Astrocyte of the hippocampus (primary cell): ENCODE measurements at regions not wholly inside any gene's neighbourhood (a gene's known extent, or its start where the extent isn't known, plus 50 kb on each side); places are given as distances from the start of the nearest gene placed in this dataset.
"Not testable (repeated sequence)": the region's sequence is repeated elsewhere in the genome, so short reads cannot be mapped to it uniquely, and the experiment has no call there.

Experiments
- DNase-seq: peaks from one replicate; pipeline ENCODE4 v3.0.0; 2011; ENCODE audit warnings: low read depth, low spot score

DNA sequence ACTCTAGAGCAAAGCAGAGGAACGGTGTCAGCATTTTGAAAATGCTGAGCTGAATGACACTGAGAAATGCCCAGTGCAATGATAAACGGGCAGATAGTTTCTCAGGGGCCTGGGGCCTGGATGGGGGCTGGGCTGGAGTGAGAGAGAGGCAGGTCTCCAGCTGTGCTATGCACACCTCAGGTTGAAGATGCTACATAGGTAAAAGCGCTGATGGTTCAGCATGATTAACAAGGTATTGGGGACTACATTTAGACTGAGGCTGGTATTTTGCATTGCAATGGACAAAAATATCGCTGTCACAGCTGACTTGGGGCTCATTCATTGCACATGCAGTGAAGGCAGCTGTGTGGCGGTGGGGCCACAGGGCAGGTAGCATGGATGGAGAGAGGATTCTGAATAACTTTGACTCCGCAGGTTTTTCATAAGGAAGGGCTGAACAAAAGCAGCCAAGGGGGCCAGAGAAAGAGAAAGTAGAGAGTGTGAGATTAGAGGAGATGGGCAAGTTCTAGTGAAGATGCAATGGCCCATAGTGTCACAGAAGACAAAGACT lies 290.8 kb upstream of the ZNF32 start:
- DNase-seq, result no peak

GRCh38 chr10:43938810-43939209 lies 290.1 kb upstream of the ZNF32 start:
- no peak for DNase-seq

- peak; percentile 34 for DNase-seq
These were observed 282.7 kb upstream of the ZNF32 start for GRCh38 chr10:43931308-43931930.

GRCh38 chr10:43930777-43931176 lies 282.1 kb upstream of the ZNF32 start:
- DNase-seq, result no peak

DNA sequence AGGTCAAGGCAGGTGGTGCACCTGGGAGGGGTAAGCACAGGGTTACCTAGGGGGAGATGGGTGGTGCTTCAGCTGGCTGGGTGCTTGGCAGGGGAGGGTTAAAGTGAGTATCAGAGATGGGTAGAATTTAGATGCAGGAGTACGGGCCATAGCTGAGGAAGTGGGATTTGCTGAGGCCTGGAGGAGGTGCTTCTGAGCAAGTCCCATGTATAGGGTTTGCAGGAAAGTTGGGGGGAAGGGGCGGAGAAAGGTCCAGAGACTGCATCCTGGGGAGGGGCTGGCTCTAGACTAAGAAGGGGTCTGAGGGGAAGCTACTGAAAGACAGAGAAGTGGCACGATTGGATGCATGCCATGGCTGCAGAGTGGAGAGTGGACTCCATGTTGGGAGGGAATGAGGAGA lies 281.6 kb upstream of the ZNF32 start:
- DNase-seq, result no peak

DNA sequence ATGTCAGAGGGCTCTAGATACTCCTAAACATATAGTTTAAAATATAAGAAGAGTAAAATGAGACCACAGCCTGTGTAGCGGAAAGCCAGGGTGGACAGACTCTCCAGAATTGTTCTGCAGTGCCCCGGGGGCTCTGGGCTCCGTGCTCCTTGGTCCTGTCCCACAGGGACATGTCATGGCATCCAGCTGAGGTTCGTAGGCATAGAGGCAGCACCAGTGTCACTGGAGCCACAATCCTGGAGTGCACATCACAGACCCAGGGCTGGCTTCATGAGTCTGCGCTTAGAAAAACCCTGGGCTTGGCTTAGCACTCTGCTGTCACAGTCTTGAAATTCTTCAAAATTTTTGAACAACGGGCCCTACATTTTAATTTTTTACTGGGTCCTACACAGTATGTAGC lies 280.4 kb upstream of the ZNF32 start:
- DNase-seq, result no peak

GRCh38 chr10:43928425-43928968 lies 279.8 kb upstream of the ZNF32 start:
- no peak for DNase-seq

DNA sequence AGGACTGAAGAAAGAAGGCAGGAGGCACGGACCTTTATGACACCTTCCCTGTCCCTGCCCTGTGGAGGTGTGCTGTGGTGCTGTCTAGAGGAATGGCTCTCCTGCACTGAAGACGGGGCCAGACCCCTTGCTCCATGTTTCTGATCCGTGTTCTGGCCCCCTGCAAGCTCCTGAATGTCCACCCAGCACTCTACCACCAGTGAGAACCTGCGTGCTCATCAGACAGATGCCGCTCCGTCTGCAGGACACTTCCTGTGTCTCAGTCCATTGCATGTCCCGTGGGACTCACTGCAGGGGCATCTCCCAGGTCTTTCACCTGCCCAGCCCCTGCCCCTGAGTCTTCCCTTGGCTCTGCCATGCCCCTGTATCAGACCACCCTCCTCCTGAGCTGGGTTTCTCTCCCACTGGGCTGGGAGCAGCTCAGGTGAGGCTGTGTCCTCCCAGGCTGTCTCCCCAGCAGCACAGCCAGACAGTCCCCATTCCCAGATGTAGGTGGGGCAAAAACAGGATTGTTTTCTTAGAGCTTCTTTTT lies 278.3 kb upstream of the ZNF32 start:
- no peak for DNase-seq

- DNase-seq, result no peak
These were observed 277.7 kb upstream of the ZNF32 start for GRCh38 chr10:43926371-43926770.

- DNase-seq, result no peak
These were observed 277.1 kb upstream of the ZNF32 start for GRCh38 chr10:43925793-43926192.

DNA sequence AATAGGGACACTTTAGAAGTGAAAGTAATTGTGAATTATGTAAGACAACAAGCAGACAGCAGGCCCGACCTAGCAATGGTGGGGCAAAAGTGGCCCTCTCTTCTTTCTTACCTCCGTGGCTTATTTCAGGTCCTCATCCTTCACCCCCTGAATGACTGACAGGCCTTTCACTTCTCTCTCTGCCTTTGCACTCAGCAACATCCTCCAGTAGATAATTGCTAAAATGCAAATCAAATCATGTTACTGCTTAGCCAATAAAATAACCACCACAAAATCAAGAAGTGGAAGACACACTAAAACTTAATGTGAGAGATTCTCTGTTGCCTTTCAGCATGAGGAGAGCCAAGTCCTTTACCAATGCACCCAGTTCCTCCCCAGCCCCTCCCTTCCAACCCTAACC lies 274.6 kb upstream of the ZNF32 start:
- no peak for DNase-seq

DNA sequence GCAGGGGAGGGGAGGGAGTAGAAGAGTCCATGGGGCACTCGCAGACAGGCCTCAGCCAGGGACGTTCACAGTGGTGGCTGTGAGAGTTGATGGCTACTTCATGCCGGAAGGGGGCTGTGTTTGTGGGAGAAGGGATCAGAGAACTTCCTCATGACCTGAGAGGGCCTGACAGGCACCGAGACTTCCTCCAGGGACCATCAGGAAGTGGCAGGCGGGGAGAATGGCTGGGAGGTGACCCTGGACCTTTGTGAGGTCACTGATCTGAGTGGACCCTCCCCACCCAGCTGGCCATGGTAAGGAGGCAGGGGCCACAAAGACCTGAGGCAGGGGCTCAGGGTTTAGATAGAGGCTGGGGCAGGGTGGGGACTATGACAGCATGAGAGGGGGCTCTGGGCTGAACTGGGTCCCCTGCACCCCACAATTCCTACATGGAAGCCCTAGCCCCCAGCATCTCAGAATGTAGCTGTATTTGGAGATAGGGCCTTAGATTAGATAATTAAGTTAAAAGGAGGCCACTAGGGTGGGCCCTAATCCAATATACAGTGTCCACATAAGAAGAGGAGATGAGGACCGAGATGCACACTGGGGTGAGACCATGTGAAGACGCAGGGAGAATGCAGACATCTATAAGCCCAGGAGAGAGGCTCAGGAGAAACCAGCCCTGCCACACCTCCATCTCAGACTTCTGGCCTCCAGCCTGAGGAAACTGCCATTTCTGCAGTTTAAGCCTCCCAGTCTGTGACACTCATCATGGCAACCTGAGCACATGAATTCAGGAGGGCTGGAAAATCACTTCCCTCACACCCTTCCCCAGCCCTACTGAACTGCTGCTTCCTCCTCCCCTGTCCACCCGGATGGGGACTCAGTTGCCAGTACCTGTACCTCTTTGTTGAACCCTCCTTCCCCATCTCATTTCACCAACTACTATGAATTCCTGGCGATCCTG lies 273.9 kb upstream of the ZNF32 start:
- no peak for DNase-seq

DNA sequence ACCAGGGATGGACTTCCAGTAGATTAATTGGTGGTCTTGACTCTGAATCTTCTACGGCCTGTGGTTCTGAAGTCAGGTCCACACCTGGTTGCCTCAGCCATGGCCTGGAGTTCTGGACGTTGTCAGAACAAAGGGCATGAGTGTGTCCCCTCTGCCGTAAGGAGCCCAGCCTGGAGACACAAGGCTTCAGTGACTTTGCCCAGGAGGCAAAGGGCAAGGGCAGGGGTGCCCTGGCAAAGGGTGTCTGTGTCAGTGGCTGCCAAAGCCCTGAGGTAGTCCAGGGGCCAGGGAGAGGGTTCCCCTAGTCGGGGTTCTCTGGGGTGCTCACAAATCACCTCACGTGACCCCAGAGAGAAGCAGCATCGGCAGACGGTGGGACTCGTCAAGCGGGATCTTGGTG lies 273.2 kb upstream of the ZNF32 start:
- DNase-seq, result no peak

GRCh38 chr10:43921478-43921877 lies 272.8 kb upstream of the ZNF32 start:
- no peak for DNase-seq

- DNase-seq, result not testable (repeated sequence)
These were observed 271.6 kb upstream of the ZNF32 start for GRCh38 chr10:43920236-43920758.

GRCh38 chr10:43913676-43914235 lies 265.1 kb upstream of the ZNF32 start:
- no peak for DNase-seq

GRCh38 chr10:43912469-43912868 lies 263.8 kb upstream of the ZNF32 start:
- DNase-seq, result no peak

DNA sequence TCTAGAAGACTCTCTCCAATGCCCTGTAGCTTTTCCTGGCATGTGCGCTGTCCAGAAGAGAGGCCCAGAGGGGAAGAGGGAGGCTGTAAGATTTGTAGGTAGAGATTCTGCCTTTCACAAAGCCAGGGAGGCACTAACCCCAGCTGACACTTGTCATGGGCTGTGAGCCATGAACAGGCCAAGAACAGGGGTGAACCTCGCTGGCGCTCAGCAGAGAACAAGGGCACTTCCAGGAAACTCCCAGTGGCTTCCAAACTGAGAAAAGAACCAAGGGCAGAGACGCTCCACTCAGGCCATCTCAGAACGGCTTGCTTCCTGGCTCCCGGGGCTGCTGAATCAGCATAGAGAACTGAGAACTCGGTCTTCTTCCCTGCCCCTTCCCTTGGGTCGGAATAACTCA lies 257.8 kb upstream of the ZNF32 start:
- DNase-seq, result no peak

DNA sequence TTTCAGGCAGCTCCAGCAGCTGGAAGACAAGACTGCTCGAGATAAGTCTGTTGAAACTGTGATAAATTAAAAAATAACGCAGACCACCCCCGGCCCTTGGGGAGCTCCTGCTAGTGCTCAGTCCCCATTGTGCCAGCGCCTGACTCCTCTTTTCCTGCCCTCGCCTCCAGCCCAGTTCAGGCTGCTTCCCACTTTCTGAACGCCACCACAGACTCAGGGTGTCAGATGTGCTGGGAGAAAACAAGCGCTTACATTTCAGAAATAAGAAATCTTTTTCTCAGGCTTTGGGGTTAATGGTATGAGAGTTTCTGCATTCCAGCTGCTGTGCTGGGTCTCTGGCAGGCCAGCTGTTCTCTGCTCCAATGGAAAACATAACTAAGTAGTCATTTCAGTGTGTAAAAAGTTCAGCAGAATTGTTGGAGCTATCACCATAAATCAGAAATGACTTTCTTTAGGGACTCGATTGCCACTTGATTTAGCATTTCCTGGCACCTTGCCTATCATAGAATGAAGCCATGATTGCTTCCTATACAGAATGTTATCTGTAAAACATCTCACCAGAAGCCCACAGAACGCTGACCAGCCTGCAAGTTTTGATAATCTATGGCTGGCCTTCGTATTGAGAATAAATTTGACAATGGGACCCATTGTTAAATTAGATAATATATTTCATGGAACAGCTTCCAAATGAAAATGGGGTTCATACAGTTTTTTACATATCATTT lies 257.0 kb upstream of the ZNF32 start:
- no peak for DNase-seq

DNA sequence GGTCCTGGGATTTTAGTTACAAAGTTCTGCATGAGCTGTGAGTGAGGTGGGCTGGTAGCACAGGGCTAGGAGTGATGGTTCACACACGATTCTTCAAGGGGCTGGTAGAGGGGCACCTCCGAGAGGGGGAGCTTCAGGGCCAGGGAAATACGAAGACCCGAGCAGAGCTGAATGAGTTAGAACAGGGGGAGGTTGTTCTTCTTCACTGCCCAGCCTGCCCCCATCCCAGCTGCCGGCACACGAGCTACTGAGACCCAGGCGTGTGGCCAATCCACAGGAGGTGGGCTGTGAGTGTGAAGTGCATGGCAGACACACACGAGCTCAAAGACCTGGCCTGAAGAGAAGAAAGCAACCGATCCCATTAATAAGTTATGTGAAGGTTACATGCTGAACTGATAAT lies 256.2 kb upstream of the ZNF32 start:
- no peak for DNase-seq

- DNase-seq, result no peak
These were observed 255.6 kb upstream of the ZNF32 start for GRCh38 chr10:43904301-43904700.
